GM12891 (cell line): ENCODE measurements at regions not wholly inside any gene's neighbourhood (a gene's known extent, or its start where the extent isn't known, plus 50 kb on each side); places are given as distances from the start of the nearest gene placed in this dataset.

ENCODE experiments used
- DNase-seq: peaks from one replicate; pipeline ENCODE4 v3.0.0; 2011; ENCODE audit warnings: low spot score; ENCODE audit not compliant: insufficient read length
- FAIRE-seq: peaks from 2 replicates; lab custom pipeline; 2011; peaks lifted over from hg19 to GRCh38; lab: Jason Lieb, UNC
- PAX5 ChIP-seq: IDR thresholded peaks from 2 replicates; pipeline ENCODE4 v1.6.1; 2011; ENCODE audit warnings: low read length, moderate library complexity, mild to moderate bottlenecking; ENCODE audit not compliant: insufficient read depth, severe bottlenecking
- POLR2A ChIP-seq: IDR thresholded peaks from 2 replicates; pipeline ENCODE4 v1.6.1; 2011; ENCODE audit warnings: low read depth, low read length, control low read depth
- POLR2AphosphoS5 ChIP-seq: IDR thresholded peaks from 2 replicates; pipeline ENCODE4 v1.6.1; 2011; ENCODE audit warnings: low read depth, low read length, control low read depth
- POU2F2 ChIP-seq: IDR thresholded peaks from 2 replicates; pipeline ENCODE4 v1.6.1; 2011; ENCODE audit warnings: low read depth, mild to moderate bottlenecking, control low read depth, low read length, moderate library complexity
- SPI1 ChIP-seq: IDR thresholded peaks from 2 replicates; pipeline ENCODE4 v1.6.1; 2011; ENCODE audit warnings: low read depth, low read length, control low read depth
- TAF1 ChIP-seq: IDR thresholded peaks from 2 replicates; pipeline ENCODE4 v1.6.1; 2011; ENCODE audit warnings: low read depth, low read length, control low read depth

DNA sequence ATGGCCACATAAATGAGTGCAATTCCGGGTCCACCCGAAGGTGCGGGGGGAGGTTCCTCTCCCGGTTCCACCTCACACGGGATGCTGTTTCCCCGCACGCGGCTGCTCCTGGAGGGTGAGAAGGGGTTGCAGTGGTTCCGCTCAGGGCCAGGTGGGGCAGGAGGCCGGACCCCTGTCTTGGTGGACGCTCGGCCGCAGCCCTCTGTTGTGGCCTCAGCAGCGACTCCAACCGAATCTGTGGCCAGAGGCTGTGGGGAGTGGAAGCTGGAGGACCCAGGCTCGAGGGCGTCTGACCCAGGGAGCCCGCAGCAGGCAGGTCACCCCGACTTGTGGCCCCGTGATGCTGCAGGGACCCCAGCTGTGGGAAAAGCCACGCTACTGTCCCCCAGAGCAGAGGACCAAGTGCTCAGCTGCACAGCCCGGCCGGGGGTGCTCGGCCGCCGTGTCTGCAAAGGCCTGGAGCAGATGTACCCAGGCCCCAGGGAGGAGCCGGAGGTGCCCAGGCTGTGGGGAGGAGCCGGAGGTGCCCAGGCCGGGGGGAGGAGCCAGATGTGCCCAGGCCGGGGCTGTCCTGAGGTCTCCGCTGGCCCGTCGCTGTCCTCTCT is 83.9 kb downstream of the RTP5 start:
- DNase-seq (no peak), FAIRE-seq (no peak)
- TF ChIP-seq POLR2A (no peak), TAF1 (no peak), POU2F2 (no peak), POLR2AphosphoS5 (no peak), SPI1 (no peak), PAX5 (no peak)

DNA sequence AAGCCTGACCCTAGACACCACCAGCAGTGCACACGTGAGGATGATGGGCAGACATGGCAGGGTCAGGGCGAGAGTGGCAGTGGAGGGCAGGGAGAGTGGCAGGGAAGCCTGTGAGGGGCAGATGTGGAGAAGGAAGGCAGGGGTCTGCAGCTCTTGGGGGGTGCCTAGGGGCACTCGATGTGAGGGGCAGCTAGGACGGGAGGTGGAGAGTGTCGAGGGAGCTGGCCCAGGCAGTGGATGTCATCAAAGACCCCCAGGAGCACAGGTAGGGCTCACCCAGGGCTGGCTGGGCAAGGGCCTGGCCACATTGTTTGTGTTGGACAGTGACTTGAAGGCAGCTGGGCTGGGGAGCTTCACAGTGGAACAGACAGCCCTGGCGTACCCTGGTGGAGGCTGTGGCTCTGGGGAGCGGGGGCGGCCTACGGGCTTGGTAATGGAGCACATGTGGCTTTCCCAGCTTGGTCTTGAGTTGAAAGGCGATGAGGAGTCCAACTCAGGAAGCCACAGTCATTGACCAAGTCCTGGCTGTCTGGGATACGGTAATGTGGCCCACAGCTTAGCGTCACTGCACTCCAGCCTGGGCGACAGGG is 87.1 kb downstream of the RTP5 start:
- no peak for DNase-seq
- no peak for TF ChIP-seq POU2F2
- no peak for TF ChIP-seq TAF1
- TF ChIP-seq SPI1, result no peak
- no peak for TF ChIP-seq POLR2AphosphoS5
- TF ChIP-seq PAX5, result no peak
- TF ChIP-seq POLR2A, result no peak
- FAIRE-seq, result no peak

GRCh38 chr2:241957276-241957675 is 87.7 kb downstream of the RTP5 start:
- TF ChIP-seq TAF1 (no peak), POLR2A (no peak), POLR2AphosphoS5 (no peak), SPI1 (no peak), POU2F2 (no peak), PAX5 (no peak)
- FAIRE-seq, result no peak
- DNase-seq, result no peak

GRCh38 chr2:241958818-241959545 is 89.5 kb downstream of the RTP5 start:
- TF ChIP-seq SPI1 (no peak), POLR2AphosphoS5 (no peak), TAF1 (no peak), POLR2A (no peak), POU2F2 (no peak), PAX5 (no peak)
- FAIRE-seq, result no peak
- no peak for DNase-seq

DNA sequence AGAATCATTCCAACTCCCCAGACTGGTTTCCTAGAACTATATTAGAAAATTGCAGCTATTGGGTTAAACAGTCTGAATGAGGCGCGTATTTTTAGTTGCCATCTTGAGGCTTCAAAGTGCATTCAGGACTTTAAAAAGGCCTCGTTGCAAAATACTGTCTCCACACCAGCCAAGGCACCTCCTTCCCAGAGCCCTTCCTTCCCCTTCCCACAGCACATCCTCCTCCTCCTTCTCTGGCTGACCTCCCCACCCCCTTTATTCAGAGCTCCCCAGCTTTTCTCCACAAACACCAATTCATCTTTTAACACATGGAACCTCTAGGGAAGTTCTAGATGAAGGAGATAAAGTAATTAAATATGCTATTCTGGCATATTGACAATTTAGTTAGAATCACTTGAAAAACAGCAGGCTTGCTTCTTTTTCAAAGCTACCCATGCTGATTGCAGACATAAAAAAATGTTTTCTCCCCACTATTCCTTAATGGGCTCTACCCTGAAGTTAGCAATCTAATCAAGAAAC is 90.3 kb downstream of the RTP5 start:
- no peak for FAIRE-seq
- no peak for DNase-seq
- TF ChIP-seq POLR2AphosphoS5 (no peak), POU2F2 (no peak), PAX5 (no peak), POLR2A (no peak), TAF1 (no peak), SPI1 (no peak)

- TF ChIP-seq POU2F2, result no peak
- TF ChIP-seq PAX5, result no peak
- no peak for TF ChIP-seq SPI1
- TF ChIP-seq POLR2AphosphoS5, result no peak
- TF ChIP-seq POLR2A, result no peak
- TF ChIP-seq TAF1, result no peak
- FAIRE-seq (no peak), DNase-seq (no peak)
Measured at GRCh38 chr2:241961454-241961853, 91.9 kb downstream of the RTP5 start.

DNA sequence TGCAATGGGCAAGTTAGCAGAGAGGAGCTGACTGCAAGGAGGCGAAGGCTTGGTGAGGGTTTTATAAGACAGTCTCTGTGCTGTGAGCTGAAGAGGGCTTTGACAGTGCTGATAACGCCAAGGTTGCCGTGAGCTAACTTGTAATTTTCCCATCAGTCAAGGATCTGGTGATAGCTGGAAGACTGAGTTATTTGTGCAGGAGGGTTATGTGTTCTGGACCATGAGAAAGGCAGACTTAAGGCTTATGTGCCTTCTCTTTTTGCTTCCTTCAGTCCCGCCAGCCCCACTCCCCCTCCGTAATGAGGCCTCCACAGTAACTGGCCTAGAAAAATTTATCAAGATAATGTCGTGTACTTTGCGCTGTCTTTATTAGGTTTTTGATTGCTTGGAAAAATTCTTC is 94.6 kb downstream of the RTP5 start:
- TF ChIP-seq POLR2AphosphoS5 (no peak), TAF1 (no peak), PAX5 (no peak), POU2F2 (no peak), SPI1 (no peak), POLR2A (no peak)
- FAIRE-seq (no peak), DNase-seq (no peak)

DNA sequence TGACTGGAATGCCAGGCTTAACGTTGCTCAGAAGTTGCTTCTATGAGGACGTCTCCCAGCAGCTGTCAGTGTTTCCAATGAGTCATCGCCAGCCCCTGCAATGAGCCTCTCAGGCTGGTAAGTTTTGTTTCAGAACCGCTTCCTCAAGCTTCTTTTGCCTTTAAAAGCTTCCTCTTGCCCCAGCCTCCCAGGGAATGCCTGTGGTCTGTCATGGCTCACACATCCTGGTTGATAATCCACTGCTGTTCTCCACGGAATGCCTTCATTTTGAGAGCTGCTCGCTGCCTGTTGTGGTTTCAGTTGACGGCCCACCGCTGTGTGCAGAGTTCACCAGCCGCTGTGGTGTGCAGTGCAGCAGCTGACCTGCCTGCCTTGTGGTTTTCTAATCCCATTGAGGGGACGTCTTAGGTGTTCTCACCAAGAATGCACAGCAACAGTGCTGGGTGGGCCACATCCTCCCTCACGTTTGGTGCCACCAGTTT is 96.4 kb downstream of the RTP5 start:
- peak; percentile 95 for FAIRE-seq
- peak; percentile 58 for TF ChIP-seq SPI1
- no peak for TF ChIP-seq TAF1

GRCh38 chr2:241966647-241967466 is 97.3 kb downstream of the RTP5 start:
- FAIRE-seq (no peak), DNase-seq (no peak)
- no peak for TF ChIP-seq SPI1
- TF ChIP-seq PAX5, result no peak
- TF ChIP-seq TAF1, result no peak
- no peak for TF ChIP-seq POLR2A
- no peak for TF ChIP-seq POLR2AphosphoS5
- no peak for TF ChIP-seq POU2F2

More for the DNA sequence above, 96.4 kb downstream of the RTP5 start:
- DNase-seq, result peak; percentile 63
